AG20443 (cell line): ENCODE measurements at regions not wholly inside any gene's neighbourhood (a gene's known extent, or its start where the extent isn't known, plus 50 kb on each side); places are given as distances from the start of the nearest gene placed in this dataset.

Experiments used
- DNase-seq: peaks from one replicate; pipeline ENCODE4 v3.0.0; 2012; ENCODE audit warnings: low spot score, mixed read lengths

GRCh38 chr21:39054066-39054465, 129.2 kb downstream of the PSMG1 start:
- DNase-seq: no peak

- no peak for DNase-seq
Observed at GRCh38 chr21:39053126-39053525, 130.1 kb downstream of the PSMG1 start.

DNA sequence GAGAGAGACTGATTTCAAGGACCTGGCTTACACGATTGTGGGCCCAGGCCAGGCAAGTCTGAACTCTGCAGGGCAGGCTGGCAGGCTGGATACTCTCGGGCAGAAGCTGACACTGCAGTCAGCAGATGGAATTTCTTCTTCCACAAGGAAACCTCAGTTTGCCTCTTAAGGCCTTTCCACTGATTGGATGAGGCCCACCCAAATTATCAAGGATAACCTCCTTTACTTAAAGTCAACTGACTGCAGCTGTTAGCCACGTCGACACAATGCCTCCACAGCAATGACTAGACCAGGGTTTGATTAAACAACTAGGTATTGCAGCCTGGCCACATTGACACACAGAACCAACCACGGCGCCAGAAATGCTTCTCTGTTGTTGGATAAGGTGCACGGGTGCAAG, 130.5 kb downstream of the PSMG1 start:
- no peak for DNase-seq

GRCh38 chr21:39051588-39051949, 131.7 kb downstream of the PSMG1 start:
- DNase-seq: peak; percentile 85

GRCh38 chr21:39050841-39051587, 132.2 kb downstream of the PSMG1 start:
- peak; percentile 37 for DNase-seq

- DNase-seq: no peak
Observed at GRCh38 chr21:39048574-39048973, 134.7 kb downstream of the PSMG1 start.

GRCh38 chr21:39048064-39048463, 135.2 kb downstream of the PSMG1 start:
- no peak for DNase-seq

DNA sequence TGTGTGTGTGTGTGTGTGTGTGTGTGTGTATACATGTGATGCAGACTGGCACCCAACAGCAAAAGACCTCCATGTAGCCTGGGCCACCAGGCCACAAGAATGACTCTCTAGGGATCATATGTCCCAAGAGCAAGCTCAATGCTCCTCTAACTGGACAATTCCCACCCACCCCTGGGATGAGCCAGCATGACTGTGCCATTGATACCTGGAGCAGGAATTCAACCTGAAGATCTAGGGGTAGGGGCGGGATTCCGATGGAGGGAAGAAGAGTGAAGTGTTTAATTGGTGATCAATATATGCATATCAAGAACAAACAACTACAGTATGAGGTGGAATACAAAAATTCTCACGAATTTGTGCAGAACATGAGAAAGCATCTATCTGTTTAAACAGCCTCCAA, 136.2 kb downstream of the PSMG1 start:
- no peak for DNase-seq

DNA sequence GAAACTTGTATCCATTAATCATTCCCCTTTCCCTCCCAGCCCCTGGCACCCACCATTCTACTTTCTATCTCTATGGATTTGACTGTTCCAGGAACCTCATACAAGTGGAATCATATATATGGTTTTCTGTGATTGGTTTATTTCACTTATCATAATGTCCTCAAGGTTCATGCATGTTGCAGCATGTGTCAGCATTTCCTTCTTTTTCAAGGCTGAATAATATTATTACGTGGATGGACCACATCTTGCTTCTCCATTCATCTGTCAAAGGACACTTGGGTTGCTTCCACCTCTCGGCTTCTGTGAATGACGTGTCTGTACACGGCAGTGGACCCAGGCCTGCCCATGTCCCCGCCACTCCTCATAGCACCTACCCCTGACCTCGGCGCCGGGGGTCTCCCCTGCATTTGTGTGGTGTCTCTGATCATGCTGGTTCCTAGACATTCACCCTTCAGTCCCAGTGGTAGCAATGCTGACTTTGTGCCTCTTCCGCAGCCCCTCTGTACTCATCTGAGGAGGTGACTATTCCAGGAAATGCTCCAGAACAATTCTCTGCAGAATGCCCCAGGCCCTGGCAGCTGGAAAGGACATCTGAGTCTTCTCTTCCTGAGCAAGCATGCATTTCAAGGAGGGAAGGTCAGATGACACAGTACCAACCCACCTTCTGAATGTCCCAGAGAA, 136.9 kb downstream of the PSMG1 start:
- DNase-seq: no peak

GRCh38 chr21:39041816-39042215, 141.4 kb downstream of the PSMG1 start:
- no peak for DNase-seq

DNA sequence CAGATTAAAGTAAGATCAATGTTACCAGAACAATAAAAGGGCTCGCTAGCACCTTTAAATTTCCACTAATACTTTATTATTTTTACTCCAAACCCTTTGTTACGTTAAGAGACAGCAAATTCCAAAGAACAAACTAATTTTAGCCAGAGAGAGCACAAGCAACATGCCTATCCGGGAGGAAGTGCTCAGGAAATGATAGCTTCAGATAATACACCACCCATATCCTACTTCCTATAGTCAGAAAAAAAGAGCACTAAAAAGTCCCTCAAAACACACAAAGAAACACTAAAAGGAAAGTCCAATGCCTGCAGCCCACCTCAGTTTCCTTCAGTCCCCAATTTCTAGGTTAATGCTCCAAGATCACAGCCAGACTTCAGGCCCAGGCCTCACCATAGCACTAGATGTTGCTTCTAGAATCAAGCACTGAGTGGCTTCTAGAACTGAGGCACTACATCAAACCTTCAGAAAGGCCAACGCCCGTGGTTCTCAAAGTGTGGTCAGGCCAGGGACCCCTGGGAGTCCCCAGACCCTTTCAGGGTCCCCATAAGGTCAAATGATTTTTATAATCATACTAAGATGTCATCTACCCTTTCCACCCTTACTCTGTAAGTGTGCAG, 142.6 kb downstream of the PSMG1 start:
- no peak for DNase-seq

DNA sequence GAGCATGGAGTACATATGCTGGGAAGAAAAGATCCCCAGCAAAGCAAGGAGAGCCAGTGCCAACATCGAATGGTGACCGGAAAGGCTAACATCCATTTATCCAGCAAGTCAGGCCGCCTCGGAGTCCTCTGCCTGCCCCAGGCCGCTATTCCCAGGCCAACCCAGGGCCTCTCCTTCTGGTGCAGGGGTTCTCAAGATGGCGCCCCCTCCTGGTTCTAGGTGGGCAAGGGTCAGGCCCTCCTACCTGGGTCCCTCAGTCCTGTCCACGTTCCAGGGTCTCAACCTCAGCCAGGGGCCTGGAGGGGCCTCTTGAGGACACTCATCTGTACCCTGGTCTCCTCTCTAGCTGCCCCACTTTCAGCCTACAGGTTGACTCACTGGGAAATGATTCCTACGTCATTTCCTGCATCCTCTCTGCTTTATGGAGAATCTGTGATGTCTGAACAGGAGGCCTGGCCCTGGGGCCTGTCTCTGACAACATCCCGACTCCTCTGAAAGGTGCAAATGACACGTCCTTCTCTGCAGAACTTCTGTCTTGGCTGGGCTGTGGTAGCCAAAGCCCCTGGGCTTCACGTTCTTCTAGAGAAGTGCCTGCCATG, 145.3 kb downstream of the PSMG1 start:
- DNase-seq: no peak

DNA sequence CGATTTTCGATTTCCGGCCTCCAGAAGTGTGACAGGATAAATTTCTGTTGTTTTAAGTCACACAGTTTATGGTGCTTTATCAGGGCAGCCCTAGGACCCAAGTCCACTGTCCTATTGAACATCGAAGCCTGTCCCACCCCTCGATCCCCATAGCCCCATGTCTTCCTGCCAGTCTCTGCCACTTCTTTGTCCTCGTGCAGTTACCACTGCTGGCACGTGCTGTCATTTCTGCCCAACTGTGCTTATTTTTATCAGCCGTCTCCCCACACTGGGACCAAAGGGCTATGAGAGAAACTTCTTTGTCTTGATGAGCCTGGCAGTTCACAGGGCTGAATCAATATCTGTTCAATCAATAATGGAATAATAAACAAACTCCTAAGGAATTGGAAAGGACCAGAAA, 146.7 kb downstream of the PSMG1 start:
- DNase-seq: no peak

DNA sequence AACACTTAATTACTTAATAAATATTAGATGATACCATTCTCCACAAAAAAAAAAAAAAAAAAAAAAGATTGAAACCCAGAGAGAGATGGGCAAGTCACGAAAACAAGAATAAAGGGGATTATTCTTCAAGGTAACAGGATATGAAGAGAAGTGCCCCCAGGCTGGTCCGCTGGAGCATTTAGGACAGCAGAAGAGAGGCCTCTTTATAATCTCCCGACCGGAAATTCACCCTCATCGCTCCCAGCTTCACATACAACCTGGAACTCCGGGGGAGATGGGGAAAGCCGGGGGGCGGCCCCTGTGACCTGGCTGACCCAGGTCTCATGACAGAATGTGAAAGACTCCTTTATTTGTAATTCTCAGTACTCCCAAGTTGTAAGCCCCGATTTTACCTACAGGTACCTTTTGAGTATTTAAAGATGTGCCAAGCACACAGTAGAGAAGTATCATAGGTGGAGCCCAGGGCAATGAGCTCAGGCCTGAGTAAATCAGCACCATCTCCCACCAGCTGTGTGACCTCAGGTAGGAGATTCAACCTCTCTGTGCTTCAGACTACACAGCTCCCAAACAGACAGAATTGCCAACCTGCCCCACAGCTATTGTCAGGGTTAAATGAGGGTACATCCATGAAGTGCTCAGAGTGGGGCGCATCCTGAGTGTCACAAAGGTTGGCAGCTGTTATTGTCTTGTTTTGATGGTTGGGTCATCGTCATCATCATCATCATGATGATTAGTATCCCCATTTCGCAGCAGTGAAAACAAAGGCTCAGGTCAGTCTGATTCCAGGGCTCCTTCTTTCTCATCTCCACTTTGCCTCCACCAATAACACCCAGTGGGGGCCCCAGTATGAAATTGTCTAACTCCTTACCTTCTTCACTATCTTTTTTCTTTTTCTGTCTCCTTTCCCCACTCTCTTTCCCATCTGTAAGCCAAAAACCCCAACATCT, 148.4 kb downstream of the PSMG1 start:
- no peak for DNase-seq

DNA sequence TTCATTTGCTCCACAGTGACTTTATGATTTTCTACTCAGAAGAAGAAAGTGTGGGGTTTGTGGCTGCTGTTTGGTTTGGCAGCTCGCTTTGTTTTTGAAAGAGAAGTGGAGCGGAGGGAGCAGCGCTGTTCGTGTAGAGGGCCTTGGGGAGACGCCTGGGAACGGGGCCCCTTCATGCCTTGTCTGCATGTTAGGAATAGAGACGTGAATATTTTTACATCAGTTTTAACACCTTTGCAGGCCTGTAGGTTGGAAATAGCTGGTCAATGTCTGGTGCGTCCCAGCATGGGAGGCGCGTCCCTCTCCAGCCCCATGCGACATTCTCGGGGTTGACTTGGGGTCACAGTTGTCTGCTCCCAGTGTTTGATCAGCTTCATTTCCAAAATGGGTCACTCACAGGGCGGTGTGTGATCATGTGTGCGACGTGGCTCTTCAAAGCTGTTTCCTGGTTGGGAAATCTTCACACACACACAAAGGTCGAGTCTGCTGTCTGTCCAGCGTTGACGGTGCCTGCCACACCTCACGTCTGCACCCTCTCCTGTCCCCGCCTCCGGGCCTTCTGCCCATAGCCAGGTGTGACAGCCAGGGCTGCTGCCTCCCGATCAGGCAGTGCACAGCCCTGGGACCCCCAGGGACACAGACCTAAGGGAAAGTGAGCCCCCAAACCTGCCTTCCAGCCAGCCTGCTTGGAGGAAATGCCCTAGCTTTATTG, 149.2 kb downstream of the PSMG1 start:
- DNase-seq: no peak

DNA sequence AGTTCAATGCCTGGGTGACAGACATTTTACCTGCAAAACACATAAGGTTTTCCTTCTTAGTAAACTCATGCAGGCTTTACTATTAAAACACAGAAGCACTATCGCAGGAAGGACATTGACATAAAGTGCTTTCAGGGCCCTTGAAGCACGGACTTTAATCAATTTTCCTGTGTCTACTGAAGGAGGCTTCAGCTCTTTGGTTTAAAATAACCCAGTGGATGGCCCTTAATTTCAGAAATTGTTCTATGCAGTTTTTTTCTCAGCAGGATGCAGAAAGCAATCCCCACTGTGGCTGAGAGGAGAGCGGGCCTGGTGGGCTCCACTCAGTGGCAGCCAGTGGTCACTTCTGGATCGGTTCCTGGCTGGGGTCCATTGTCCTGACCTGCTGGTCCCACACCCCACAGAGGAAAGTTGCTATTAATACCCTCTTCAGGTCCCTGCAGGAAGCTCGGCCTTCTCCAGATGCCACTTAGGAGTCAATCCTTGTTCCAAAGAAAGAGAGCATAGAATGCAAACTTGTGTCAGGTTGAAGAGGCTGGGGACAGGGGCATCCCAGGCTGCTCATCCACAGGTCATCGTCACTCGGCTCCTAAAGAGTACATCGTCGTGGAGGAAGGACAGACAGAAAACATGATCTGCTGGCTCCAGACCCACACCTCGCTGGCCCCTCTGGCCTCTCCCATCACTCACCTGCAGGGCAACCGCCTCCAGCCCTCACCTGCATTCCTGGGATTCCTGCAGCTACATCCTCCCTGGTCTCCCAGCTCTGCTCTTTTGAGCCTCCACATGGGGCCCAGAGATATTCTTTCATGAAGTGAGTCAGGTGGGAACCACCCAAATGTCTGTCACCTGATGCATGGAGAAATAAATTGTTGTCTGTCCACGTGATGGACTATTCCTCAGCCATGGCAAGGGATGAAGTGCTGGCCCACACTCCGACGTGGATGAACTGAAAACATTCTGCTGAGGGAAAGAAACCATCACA, 153.1 kb downstream of the PSMG1 start:
- DNase-seq: no peak

- peak; percentile 68 for DNase-seq
Observed at GRCh38 chr21:39029086-39029755, 154.0 kb downstream of the PSMG1 start.

GRCh38 chr21:39025198-39025597, 158.1 kb downstream of the PSMG1 start:
- DNase-seq: no peak

DNA sequence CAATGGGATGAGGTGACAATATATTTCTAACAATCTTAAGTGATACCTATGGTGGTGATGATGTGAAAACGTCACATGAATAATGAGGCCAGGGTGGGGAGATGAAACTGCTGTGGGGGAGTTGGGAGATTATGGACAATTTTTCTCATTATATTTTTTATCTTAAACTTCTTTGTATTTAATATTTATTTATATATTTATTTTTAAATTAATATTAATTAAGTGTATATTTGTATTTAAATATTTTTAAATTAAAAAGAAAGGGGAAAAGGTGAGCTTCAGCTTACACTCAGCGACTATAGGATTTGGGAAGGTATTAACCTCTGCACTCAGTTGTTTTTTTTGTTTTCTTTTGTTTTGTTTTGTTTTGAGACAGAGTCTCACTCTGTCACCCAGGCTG, 158.7 kb downstream of the PSMG1 start:
- no peak for DNase-seq
